Tibial nerve (tissue), 4 donors: ENCODE measurements at regions not wholly inside any gene's neighbourhood (a gene's known extent, or its start where the extent isn't known, plus 50 kb on each side); places are given as distances from the start of the nearest gene placed in this dataset.

ENCODE experiments used
- CTCF ChIP-seq, 5 experiments: fragments of 200-600 bp in 3 of 5; fragments of 450-650 bp in 2 of 5; sonication (generic) in 3 of 5; IDR thresholded peaks; one replicate each; pipeline ENCODE4 v1.5.1; 2016 to 2019; ENCODE audit warnings: antibody characterized with exemption in 5 of 5, mild to moderate bottlenecking in 3 of 5, moderate library complexity in 2 of 5
- EP300 ChIP-seq, 2 donors: sonication (generic); formaldehyde crosslinking; IDR thresholded peaks; one replicate each; pipeline ENCODE4 v1.6.1; 2017; ENCODE audit warnings: antibody characterized with exemption in 2 of 2, mild to moderate bottlenecking in 1 of 2

- TF ChIP-seq EP300 (IDR thresholded peaks at IDR 0.05) (peak in 1 of 2 donors; percentile 47), CTCF (IDR thresholded peaks at IDR 0.05) (no peak)
Measured at GRCh38 chr2:37454851-37455762, 110.7 kb downstream of the QPCT start.
